Keratinocyte (primary cell): ENCODE measurements at regions not wholly inside any gene's neighbourhood (a gene's known extent, or its start where the extent isn't known, plus 50 kb on each side); places are given as distances from the start of the nearest gene placed in this dataset.

Source experiments
- DNase-seq: peaks from one replicate; pipeline ENCODE4 v3.0.0-alpha.2; 2011; ENCODE audit warnings: low read depth, missing footprints, low spot score
- FAIRE-seq: peaks from 2 replicates; lab custom pipeline; 2011; peaks lifted over from hg19 to GRCh38; lab: Jason Lieb, UNC
- H2AFZ ChIP-seq: 2 replicates; pipeline ENCODE4 v1.6.0; 2012; ENCODE audit warnings: low read length, control low read depth, inconsistent platforms; ENCODE audit not compliant: control insufficient read depth
- H3K27ac ChIP-seq: 2 replicates; pipeline ENCODE4 v1.5.1; 2011; ENCODE audit warnings: low read length; ENCODE audit not compliant: control insufficient read depth, insufficient read depth
- H3K27me3 ChIP-seq: 3 replicates; pipeline ENCODE4 v1.6.0; 2011; ENCODE audit warnings: low read length; ENCODE audit not compliant: control insufficient read depth, insufficient read depth; ENCODE audit errors: extremely low read depth
- H3K36me3 ChIP-seq, 2 experiments: 2 replicates in 1 of 2; 3 replicates in 1 of 2; pipeline ENCODE4 v1.5.1; 2011; ENCODE audit warnings: low read length in 2 of 2, mild to moderate bottlenecking in 1 of 2; ENCODE audit not compliant: control insufficient read depth in 2 of 2, insufficient read depth in 2 of 2; ENCODE audit errors: extremely low read depth in 1 of 2
- H3K4me1 ChIP-seq: 3 replicates; pipeline ENCODE4 v1.5.1; 2011; ENCODE audit warnings: low read length; ENCODE audit not compliant: control insufficient read depth, insufficient read depth; ENCODE audit errors: extremely low read depth
- H3K4me2 ChIP-seq: 3 replicates; pipeline ENCODE4 v1.6.0; 2011; ENCODE audit warnings: low read depth, low read length; ENCODE audit not compliant: control insufficient read depth, insufficient read depth; ENCODE audit errors: extremely low read depth
- H3K4me3 ChIP-seq, 3 experiments: fragments of 200-600 bp in 1 of 3; sonication (generic) in 1 of 3; 2 replicates in 2 of 3; 3 replicates in 1 of 3; pipeline ENCODE4 v1.5.1; 2011 to 2016; ENCODE audit warnings: low read length in 3 of 3, mild to moderate bottlenecking in 3 of 3, control low read depth in 2 of 3, inconsistent platforms in 1 of 3, low read depth in 1 of 3, mixed read lengths in 1 of 3, mixed run types in 1 of 3, moderate library complexity in 1 of 3; ENCODE audit not compliant: control insufficient read depth in 2 of 3, insufficient read depth in 2 of 3; ENCODE audit errors: extremely low read depth in 1 of 3
- H3K79me2 ChIP-seq: 2 replicates; pipeline ENCODE4 v1.6.0; 2012; ENCODE audit warnings: low read length; ENCODE audit not compliant: control insufficient read depth, insufficient read depth
- H3K9ac ChIP-seq: 3 replicates; pipeline ENCODE4 v1.6.0; 2011; ENCODE audit warnings: low read length; ENCODE audit not compliant: control insufficient read depth, insufficient read depth; ENCODE audit errors: extremely low read depth
- H3K9me1 ChIP-seq: 3 replicates; pipeline ENCODE4 v1.6.0; 2011; ENCODE audit warnings: low read length; ENCODE audit not compliant: control insufficient read depth, insufficient read depth; ENCODE audit errors: extremely low read depth
- H3K9me3 ChIP-seq: 2 replicates; pipeline ENCODE4 v1.5.1; 2012; ENCODE audit warnings: low read depth, low read length; ENCODE audit not compliant: control insufficient read depth
- H4K20me1 ChIP-seq: 3 replicates; pipeline ENCODE4 v1.6.0; 2011; ENCODE audit warnings: low read length; ENCODE audit not compliant: control insufficient read depth, insufficient read depth; ENCODE audit errors: extremely low read depth
- CTCF ChIP-seq, 3 experiments: IDR thresholded peaks in 1 of 3; conservative IDR thresholded peaks in 1 of 3; optimal IDR thresholded peaks in 1 of 3; 2 replicates in 2 of 3; 3 replicates in 1 of 3; pipeline versions ENCODE3 to v1.5.1; 2011; ENCODE audit warnings: low read length in 3 of 3, mild to moderate bottlenecking in 3 of 3, moderate library complexity in 2 of 3, control low read depth in 1 of 3, inconsistent platforms in 1 of 3; ENCODE audit not compliant: insufficient read depth in 2 of 3; ENCODE audit errors: extremely low read depth in 1 of 3
- EZH2 ChIP-seq: IDR thresholded peaks from one replicate; pipeline ENCODE4 v1.6.1; 2012; ENCODE audit warnings: inconsistent platforms, mild to moderate bottlenecking, low read length, moderate library complexity
- dilution Hi-C: fragments of 300-500 bp; cut with MboI; formaldehyde crosslinking; loops from one replicate; pipeline ENCODE4 v1.7.0; 2020; ENCODE audit warnings: low sequenced_read_pairs; ENCODE audit not compliant: extremely low pct_ligation_motif_present

GRCh38 chr6:160912411-160912810, 79.2 kb upstream of the MAP3K4 start:
- no peak overlapping the region for H3K4me3 ChIP-seq
- H3K27ac ChIP-seq: no peak overlapping the region
- no peak for FAIRE-seq
- H4K20me1 ChIP-seq: no peaks in the 10 kb centered on the region
- no peak for DNase-seq
- no peaks in the 10 kb centered on the region for H3K9me1 ChIP-seq
- H3K9me3 ChIP-seq: no peaks in the 10 kb centered on the region
- dilution Hi-C loops: no loop called here
- H3K9ac ChIP-seq: no peak overlapping the region
- TF ChIP-seq EZH2 (no peak), CTCF (optimal IDR thresholded peaks at IDR 0.05 in 1 of 3, IDR thresholded peaks at IDR 0.05 in 1 of 3, conservative IDR thresholded peaks at IDR 0.05 in 1 of 3; ENCODE audit: extremely low read depth in 1 of 3, insufficient read depth in 2 of 3, low read length in 3 of 3) (no peak)
- H3K79me2 ChIP-seq: no peaks in the 10 kb centered on the region
- no peak overlapping the region for H3K4me2 ChIP-seq
- no peaks in the 10 kb centered on the region for H3K27me3 ChIP-seq
- no peaks in the 10 kb centered on the region for H3K4me1 ChIP-seq
- no peak overlapping the region for H2AFZ ChIP-seq
- no peaks in the 10 kb centered on the region for H3K36me3 ChIP-seq

GRCh38 chr6:160917572-160917971, 74.0 kb upstream of the MAP3K4 start:
- DNase-seq (no peak), FAIRE-seq (no peak)
- Histone ChIP-seq H3K4me2 (no peak overlapping the region), H3K9me1 (no peaks in the 10 kb centered on the region), H3K9ac (no peak overlapping the region), H3K27me3 (no peaks in the 10 kb centered on the region), H3K36me3 (no peaks in the 10 kb centered on the region), H3K4me3 (no peak overlapping the region), H2AFZ (no peak overlapping the region), H3K79me2 (no peaks in the 10 kb centered on the region), H4K20me1 (no peaks in the 10 kb centered on the region), H3K27ac (no peak overlapping the region), H3K4me1 (peaks cover 12% of the 10 kb centered on the region), H3K9me3 (no peaks in the 10 kb centered on the region)
- no peak for TF ChIP-seq CTCF (optimal IDR thresholded peaks at IDR 0.05 in 1 of 3, IDR thresholded peaks at IDR 0.05 in 1 of 3, conservative IDR thresholded peaks at IDR 0.05 in 1 of 3; ENCODE audit: extremely low read depth in 1 of 3, insufficient read depth in 2 of 3, low read length in 3 of 3)
- TF ChIP-seq EZH2: no peak
- dilution Hi-C loops: no loop called here
